Panc1 (cell line): ENCODE measurements at regions not wholly inside any gene's neighbourhood (a gene's known extent, or its start where the extent isn't known, plus 50 kb on each side); places are given as distances from the start of the nearest gene placed in this dataset.

Experiments used
- CTCF ChIP-seq: fragments of 450-650 bp; IDR thresholded peaks from 2 replicates; pipeline ENCODE4 v1.5.1; 2017; ENCODE audit warnings: mild to moderate bottlenecking
- POLR2AphosphoS5 ChIP-seq: IDR thresholded peaks from 2 replicates; pipeline ENCODE4 v1.6.1; 2012; ENCODE audit warnings: mild to moderate bottlenecking, low read depth, low read length, moderate library complexity
- SIN3A ChIP-seq: IDR thresholded peaks from 2 replicates; pipeline ENCODE4 v1.6.1; 2012; ENCODE audit warnings: low read depth, mild to moderate bottlenecking, low read length, moderate library complexity, borderline replicate concordance; ENCODE audit not compliant: insufficient read depth
- TCF7L2 ChIP-seq: IDR thresholded peaks from 2 replicates; pipeline ENCODE4 v1.6.1; 2011; ENCODE audit warnings: mild to moderate bottlenecking, low read depth, low read length, inconsistent platforms
- TF ChIP-seq, protein P1 (sequence below), 2 experiments: IDR thresholded peaks; 2 replicates each; pipeline ENCODE4 v1.6.1; 2011 to 2012; ENCODE audit warnings: low read depth in 2 of 2, control low read depth in 1 of 2, low read length in 1 of 2, mild to moderate bottlenecking in 1 of 2, moderate library complexity in 1 of 2; ENCODE audit not compliant: insufficient read depth in 1 of 2

GRCh38 chr2:234577191-234577590 lies 80.3 kb upstream of the ARL4C start:
- no peak for TF ChIP-seq CTCF
- no peak for TF ChIP-seq SIN3A
- no peak for TF ChIP-seq POLR2AphosphoS5
- TF ChIP-seq, protein P1, sequence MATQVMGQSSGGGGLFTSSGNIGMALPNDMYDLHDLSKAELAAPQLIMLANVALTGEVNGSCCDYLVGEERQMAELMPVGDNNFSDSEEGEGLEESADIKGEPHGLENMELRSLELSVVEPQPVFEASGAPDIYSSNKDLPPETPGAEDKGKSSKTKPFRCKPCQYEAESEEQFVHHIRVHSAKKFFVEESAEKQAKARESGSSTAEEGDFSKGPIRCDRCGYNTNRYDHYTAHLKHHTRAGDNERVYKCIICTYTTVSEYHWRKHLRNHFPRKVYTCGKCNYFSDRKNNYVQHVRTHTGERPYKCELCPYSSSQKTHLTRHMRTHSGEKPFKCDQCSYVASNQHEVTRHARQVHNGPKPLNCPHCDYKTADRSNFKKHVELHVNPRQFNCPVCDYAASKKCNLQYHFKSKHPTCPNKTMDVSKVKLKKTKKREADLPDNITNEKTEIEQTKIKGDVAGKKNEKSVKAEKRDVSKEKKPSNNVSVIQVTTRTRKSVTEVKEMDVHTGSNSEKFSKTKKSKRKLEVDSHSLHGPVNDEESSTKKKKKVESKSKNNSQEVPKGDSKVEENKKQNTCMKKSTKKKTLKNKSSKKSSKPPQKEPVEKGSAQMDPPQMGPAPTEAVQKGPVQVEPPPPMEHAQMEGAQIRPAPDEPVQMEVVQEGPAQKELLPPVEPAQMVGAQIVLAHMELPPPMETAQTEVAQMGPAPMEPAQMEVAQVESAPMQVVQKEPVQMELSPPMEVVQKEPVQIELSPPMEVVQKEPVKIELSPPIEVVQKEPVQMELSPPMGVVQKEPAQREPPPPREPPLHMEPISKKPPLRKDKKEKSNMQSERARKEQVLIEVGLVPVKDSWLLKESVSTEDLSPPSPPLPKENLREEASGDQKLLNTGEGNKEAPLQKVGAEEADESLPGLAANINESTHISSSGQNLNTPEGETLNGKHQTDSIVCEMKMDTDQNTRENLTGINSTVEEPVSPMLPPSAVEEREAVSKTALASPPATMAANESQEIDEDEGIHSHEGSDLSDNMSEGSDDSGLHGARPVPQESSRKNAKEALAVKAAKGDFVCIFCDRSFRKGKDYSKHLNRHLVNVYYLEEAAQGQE (IDR thresholded peaks at IDR 0.05; ENCODE audit: insufficient read depth in 1 of 2, low read depth in 2 of 2, low read length in 1 of 2) = no peak
- no peak for TF ChIP-seq TCF7L2
